K562 (cell line): ENCODE measurements at regions not wholly inside any gene's neighbourhood (a gene's known extent, or its start where the extent isn't known, plus 50 kb on each side); places are given as distances from the start of the nearest gene placed in this dataset.

Experiments used
- ATAC-seq: fragments of 200-7000 bp; cut with Tn5 transposase; 3 replicates; pipeline ENCODE4 v1.9.1; 2020; ENCODE audit warnings: moderate library complexity
- BruUV-seq: library from RNA; stranded (reverse); fragments of 400-500 nt; replicated peaks from 2 replicates; lab custom pipeline; 2021; lab: Mats Ljungman, UMichigan
- CTCF ChIA-PET: fragments of 300-600 bp; formaldehyde crosslinking; extraction: SDS; loops from one replicate; lab custom pipeline; 2021; ENCODE audit warnings: low intra/inter-chr PET ratio; lab: Yijun Ruan, JAX
- POLR2A ChIA-PET: fragments of 300-600, 350-650 bp; sonication (Branson Sonifier 250); formaldehyde crosslinking; extraction: SDS; loops from one replicate; lab custom pipeline; 2021; ENCODE audit warnings: antibody characterized with exemption, inconsistent platforms; lab: Yijun Ruan, JAX
- DNase-seq, 4 experiments: peaks; one replicate each; pipeline versions ENCODE4 v3.0.0 to v3.0.0-alpha.2; 2011 to 2018; ENCODE audit warnings: low spot score in 3 of 4, mixed read lengths in 3 of 4; ENCODE audit errors: extremely low read depth in 1 of 4
- FAIRE-seq: peaks from 2 replicates; lab custom pipeline; 2011; peaks lifted over from hg19 to GRCh38; lab: Jason Lieb, UNC
- H2AFZ ChIP-seq: 2 replicates; pipeline ENCODE4 v1.6.0; 2011; ENCODE audit warnings: low read depth, low read length, control low read depth, inconsistent platforms
- H3K27ac ChIP-seq: fragments of 200-600 bp; 3 replicates; pipeline ENCODE4 v1.8.0; 2011; ENCODE audit warnings: low read depth, mild to moderate bottlenecking, control low read depth, inconsistent platforms, low read length, moderate library complexity, mixed read lengths; ENCODE audit errors: extremely low read depth
- H3K27me3 ChIP-seq, 2 experiments: fragments of 300-600 bp in 1 of 2; 2 replicates in 1 of 2; 3 replicates in 1 of 2; pipeline versions ENCODE4 v1.6.0 to v1.8.0; 2011; ENCODE audit warnings: inconsistent platforms in 2 of 2, low read length in 2 of 2, mild to moderate bottlenecking in 1 of 2, mixed read lengths in 1 of 2, moderate library complexity in 1 of 2; ENCODE audit not compliant: control insufficient read depth in 2 of 2, insufficient read depth in 2 of 2
- H3K36me3 ChIP-seq: fragments of 300-600 bp; 3 replicates; pipeline ENCODE4 v1.8.0; 2011; ENCODE audit warnings: mild to moderate bottlenecking, low read length, inconsistent platforms; ENCODE audit not compliant: control insufficient read depth, insufficient read depth
- H3K4me1 ChIP-seq, 2 experiments: fragments of 200-600 bp in 1 of 2; replicated peaks in 1 of 2; 2 replicates in 1 of 2; 3 replicates in 1 of 2; pipeline versions ENCODE4 v1.5.1 to v1.8.0; 2011; ENCODE audit warnings: inconsistent platforms in 2 of 2, low read length in 2 of 2, mild to moderate bottlenecking in 1 of 2, mixed read lengths in 1 of 2, moderate library complexity in 1 of 2; ENCODE audit not compliant: control insufficient read depth in 2 of 2, insufficient read depth in 2 of 2
- H3K4me2 ChIP-seq: 2 replicates; pipeline ENCODE4 v1.6.1; 2011; ENCODE audit warnings: low read length, control low read depth, inconsistent platforms, mixed read lengths; ENCODE audit not compliant: insufficient read depth
- H3K4me3 ChIP-seq: fragments of 200-600 bp; sonication (generic), shearing (Covaris generic); 2 replicates; pipeline ENCODE4 v1.5.1; 2016; ENCODE audit warnings: control low read depth, inconsistent platforms
- H3K79me2 ChIP-seq: fragments of 200-600 bp; 3 replicates; pipeline ENCODE4 v1.8.0; 2011; ENCODE audit warnings: low read length, inconsistent platforms; ENCODE audit not compliant: control insufficient read depth, insufficient read depth
- H3K9ac ChIP-seq, 2 experiments: 2 replicates each; pipeline versions ENCODE4 v1.6.0 to v1.6.1; 2011; ENCODE audit warnings: low read depth in 2 of 2, low read length in 2 of 2, control low read depth in 1 of 2, inconsistent platforms in 1 of 2, mild to moderate bottlenecking in 1 of 2, mixed read lengths in 1 of 2; ENCODE audit not compliant: insufficient read depth in 1 of 2
- H3K9me1 ChIP-seq: one replicate; pipeline ENCODE4 v1.6.0; 2011; ENCODE audit warnings: inconsistent platforms, mild to moderate bottlenecking, low read length, moderate library complexity; ENCODE audit not compliant: control insufficient read depth, insufficient read depth
- H3K9me3 ChIP-seq: replicated peaks from 2 replicates; pipeline ENCODE4 v1.5.1; 2011; ENCODE audit warnings: low read depth, low read length, inconsistent platforms; ENCODE audit not compliant: control insufficient read depth, insufficient read depth
- H4K20me1 ChIP-seq: replicated peaks from 2 replicates; pipeline ENCODE4 v1.6.1; 2011; ENCODE audit warnings: low read length, inconsistent platforms, mixed read lengths; ENCODE audit not compliant: control insufficient read depth, insufficient read depth
- BCOR ChIP-seq: fragments of 450-650 bp; IDR thresholded peaks from 2 replicates; pipeline ENCODE4 v1.6.1; 2016
- BRF2 ChIP-seq: IDR thresholded peaks from 3 replicates; pipeline ENCODE4 v1.6.1; 2011; ENCODE audit warnings: borderline replicate concordance, mild to moderate bottlenecking; ENCODE audit not compliant: insufficient read length, insufficient read depth
- DLX4 ChIP-seq: fragments of 250-450 bp; sonication (Bioruptor Pico); IDR thresholded peaks from 2 replicates; pipeline ENCODE4 v1.6.1; 2021; ENCODE audit warnings: mild to moderate bottlenecking
- FOS ChIP-seq: IDR thresholded peaks from 3 replicates; pipeline ENCODE4 v1.6.1; 2011; ENCODE audit not compliant: insufficient read length; ENCODE audit errors: extremely low read depth
- HNRNPH1 ChIP-seq: fragments of 200-400 bp; formaldehyde crosslinking; optimal IDR thresholded peaks from 2 replicates; pipeline ENCODE3; 2017; ENCODE audit warnings: low read depth, mild to moderate bottlenecking, low read length, moderate library complexity
- MAFF ChIP-seq: IDR thresholded peaks from 2 replicates; pipeline ENCODE4 v1.6.1; 2012; ENCODE audit warnings: low read length, improper control_type of control experiment
- MAFG ChIP-seq: fragments of 450-650 bp; conservative IDR thresholded peaks from 2 replicates; pipeline ENCODE4 v1.6.1; 2016; ENCODE audit warnings: missing genetic modification characterization, missing compliant biosample characterization
- PRDM10 ChIP-seq: fragments of 450-650 bp; IDR thresholded peaks from 2 replicates; pipeline ENCODE4 v1.6.1; 2018; ENCODE audit not compliant: partially characterized antibody
- SLC30A9 ChIP-seq: fragments of 250-450 bp; sonication (Bioruptor Pico); IDR thresholded peaks from 2 replicates; pipeline ENCODE4 v1.8.0; 2022; ENCODE audit warnings: mild to moderate bottlenecking, moderate library complexity
- ZNF140 ChIP-seq: fragments of 250-450 bp; sonication (Bioruptor Pico); IDR thresholded peaks from 2 replicates; pipeline ENCODE4 v1.8.0; 2021; ENCODE audit warnings: moderate library complexity, mild to moderate bottlenecking, inconsistent platforms
- ZNF696 ChIP-seq: fragments of 250-450 bp; sonication (Bioruptor Pico); conservative IDR thresholded peaks from 2 replicates; pipeline ENCODE4 v1.4.0; 2020; ENCODE audit warnings: mild to moderate bottlenecking, moderate library complexity
- WGBS: fragments of 100-300 bp; shearing (Covaris generic); methylation state at CpG from one replicate; pipeline ENCODE4 v1.1.6; 2016; ENCODE audit warnings: low coverage, mixed read lengths; ENCODE audit not compliant: insufficient coverage; ENCODE audit errors: missing lambda C conversion rate; 5-methylcytosine and 5-hydroxymethylcytosine counted together
- in situ Hi-C: fragments of 300-500 bp; cut with MboI; formaldehyde crosslinking; loops from 4 replicates; pipeline ENCODE4 v1.15.0; 2018; ENCODE audit warnings: inconsistent platforms, mixed read lengths
- intact Hi-C: fragments of 100-400 bp; cut with micrococcal nuclease; formaldehyde crosslinking; loops from 2 replicates; pipeline ENCODE4 v1.14.2; 2022

- ATAC-seq (no peak), FAIRE-seq (no peak), DNase-seq (no peak)
- H4K20me1 ChIP-seq: no peaks in the 10 kb centered on the region
- H3K9me3 ChIP-seq: no peaks in the 10 kb centered on the region
- no peak overlapping the region for H3K27ac ChIP-seq
- 0% methylated on average over 7 of the region's 7 CpGs for WGBS
- in situ Hi-C loops: no loop called here
- H3K4me3 ChIP-seq: no peak overlapping the region
- intact Hi-C loops: no loop called here
- no peak overlapping the region for H2AFZ ChIP-seq
- H3K4me2 ChIP-seq: no peak overlapping the region
- no peaks in the 10 kb centered on the region for H3K36me3 ChIP-seq
- H3K27me3 ChIP-seq: peaks cover 2 to 22% of the 10 kb centered on the region in 2 experiments; a peak in 3 of 5 replicates
- ChIA-PET CTCF (no interaction called here), POLR2A (interaction anchor here (0.6 kb wide), 1 partner anchor 124 kb away, joined by 3 read pairs; no protein-coding TSS in a partner anchor)
- no peak for TF ChIP-seq ZNF696 (CRISPR knock-in tag)
- TF ChIP-seq SLC30A9 (CRISPR knock-in tag): no peak
- TF ChIP-seq BCOR: no peak
- TF ChIP-seq HNRNPH1: no peak
- no peak for TF ChIP-seq BRF2
- TF ChIP-seq MAFF: no peak
- TF ChIP-seq DLX4 (CRISPR knock-in tag): no peak
- TF ChIP-seq ZNF140: no peak
- no peak for TF ChIP-seq MAFG
- TF ChIP-seq PRDM10: no peak
- no peak for TF ChIP-seq FOS
- no peaks in the 10 kb centered on the region for H3K9me1 ChIP-seq
- no TSS peak for BruUV-seq
- H3K9ac ChIP-seq: no peak overlapping the region
- H3K79me2 ChIP-seq: no peaks in the 10 kb centered on the region
- H3K4me1 ChIP-seq: no peaks in the 10 kb centered on the region; a peak in 1 of 5 replicates
Measured at GRCh38 chr20:56780266-56780665, 151.2 kb downstream of the TFAP2C start.
